PC-3 (cell line): ENCODE measurements at regions not wholly inside any gene's neighbourhood (a gene's known extent, or its start where the extent isn't known, plus 50 kb on each side); places are given as distances from the start of the nearest gene placed in this dataset.

Experiments used
- ATAC-seq: fragments of 200-7000 bp; cut with Tn5 transposase; 2 replicates; pipeline ENCODE4 v1.9.1; 2020; ENCODE audit warnings: mild to moderate bottlenecking, moderate library complexity
- BruUV-seq: library from RNA; stranded (reverse); fragments of 400-500 nt; replicated peaks from 2 replicates; lab custom pipeline; 2021; lab: Mats Ljungman, UMichigan
- CTCF ChIA-PET: fragments of 300-600 bp; sonication (Branson Sonifier 250); formaldehyde crosslinking; loops from one replicate; lab custom pipeline; 2022; ENCODE audit warnings: antibody characterized with exemption; lab: Charles Lee
- POLR2A ChIA-PET: fragments of 300-600 bp; sonication (Branson Sonifier 250); formaldehyde crosslinking; loops from one replicate; lab custom pipeline; 2022; ENCODE audit warnings: antibody characterized with exemption; ENCODE audit not compliant: unreplicated experiment; lab: Charles Lee
- DNase-seq: peaks from one replicate; pipeline ENCODE4 v3.0.0-alpha.2; 2015
- H2AFZ ChIP-seq: fragments of 300-600 bp; sonication (generic); 2 replicates; pipeline ENCODE4 v1.6.0; 2016; ENCODE audit warnings: antibody characterized with exemption, low read length
- H3F3A ChIP-seq: fragments of 300-600 bp; sonication (generic); one replicate; pipeline ENCODE4 v1.6.0; 2017; ENCODE audit warnings: antibody characterized with exemption, low read length, control low read depth, mild to moderate bottlenecking; ENCODE audit not compliant: unreplicated experiment
- H3K27ac ChIP-seq: fragments of 300-600 bp; sonication (generic); 2 replicates; pipeline ENCODE4 v1.5.1; 2016; ENCODE audit warnings: mild to moderate bottlenecking, low read length
- H3K27me3 ChIP-seq: fragments of 300-600 bp; sonication (generic); 2 replicates; pipeline ENCODE4 v1.6.1; 2016; ENCODE audit warnings: low read length, mixed read lengths
- H3K36me3 ChIP-seq: fragments of 300-600 bp; sonication (generic); 2 replicates; pipeline ENCODE4 v1.6.1; 2016; ENCODE audit warnings: low read depth, mixed run types, low read length, mixed read lengths
- H3K4me1 ChIP-seq: fragments of 300-600 bp; sonication (generic); 2 replicates; pipeline ENCODE4 v1.5.1; 2016; ENCODE audit warnings: low read length; ENCODE audit not compliant: insufficient read depth
- H3K4me2 ChIP-seq: fragments of 300-600 bp; sonication (generic); 2 replicates; pipeline ENCODE4 v1.6.0; 2016; ENCODE audit warnings: low read length
- H3K4me3 ChIP-seq: fragments of 300-600 bp; sonication (generic); 2 replicates; pipeline ENCODE4 v1.5.1; 2016; ENCODE audit warnings: mild to moderate bottlenecking, low read length, mixed read lengths
- H3K79me2 ChIP-seq: fragments of 300-600 bp; sonication (generic); 2 replicates; pipeline ENCODE4 v1.6.1; 2017; ENCODE audit warnings: low read length, mixed read lengths
- H3K9ac ChIP-seq: fragments of 300-600 bp; sonication (generic); 2 replicates; pipeline ENCODE4 v1.6.0; 2016; ENCODE audit warnings: mild to moderate bottlenecking, low read length
- H3K9me2 ChIP-seq: fragments of 300-600 bp; sonication (generic); replicated peaks from 2 replicates; pipeline ENCODE4 v1.6.1; 2016; ENCODE audit warnings: mixed run types, low read length, mixed read lengths
- H3K9me3 ChIP-seq: fragments of 300-600 bp; sonication (generic); 2 replicates; pipeline ENCODE4 v1.6.1; 2016; ENCODE audit warnings: low read length, mixed read lengths
- H4K20me1 ChIP-seq: fragments of 300-600 bp; sonication (generic); 2 replicates; pipeline ENCODE4 v1.6.1; 2016; ENCODE audit warnings: low read length, mixed read lengths
- CTCF ChIP-seq: fragments of 300-600 bp; sonication (generic); conservative IDR thresholded peaks from 2 replicates; pipeline ENCODE4 v1.5.1; 2017; ENCODE audit warnings: antibody characterized with exemption, low read depth, mild to moderate bottlenecking, low read length
- EZH2 ChIP-seq: fragments of 300-600 bp; sonication (generic); IDR thresholded peaks from one replicate; pipeline ENCODE4 v1.6.1; 2017; ENCODE audit warnings: antibody characterized with exemption, mild to moderate bottlenecking, low read length; ENCODE audit not compliant: unreplicated experiment
- EZH2phosphoT487 ChIP-seq: fragments of 300-600 bp; sonication (generic); IDR thresholded peaks from 2 replicates; pipeline ENCODE4 v1.6.1; 2018; ENCODE audit warnings: mild to moderate bottlenecking, antibody characterized with exemption, low read length, borderline replicate concordance
- intact Hi-C: fragments of 100-400 bp; cut with micrococcal nuclease; formaldehyde crosslinking; loops from 2 replicates; pipeline ENCODE4 v1.9.0; 2023

GRCh38 chr12:76187177-76187576 is 102.7 kb upstream of the NAP1L1 start:
- Histone ChIP-seq H3K4me2 (no peak overlapping the region), H4K20me1 (no peaks in the 10 kb centered on the region), H3K9me3 (no peaks in the 10 kb centered on the region), H3K9me2 (no peaks in the 10 kb centered on the region), H3K9ac (no peak overlapping the region), H3K79me2 (no peaks in the 10 kb centered on the region), H3K27me3 (no peaks in the 10 kb centered on the region), H3K4me3 (no peak overlapping the region), H2AFZ (no peak overlapping the region), H3K27ac (no peak overlapping the region), H3F3A (peaks cover 5% of the 10 kb centered on the region), H3K36me3 (no peaks in the 10 kb centered on the region), H3K4me1 (peaks cover 15% of the 10 kb centered on the region)
- intact Hi-C loops = no loop called here
- ChIA-PET POLR2A (no interaction called here), CTCF (no interaction called here)
- no peak for DNase-seq
- no peak for ATAC-seq
- no peak for TF ChIP-seq EZH2phosphoT487
- no peak for TF ChIP-seq CTCF
- TF ChIP-seq EZH2 = no peak
- no TSS peak for BruUV-seq

GRCh38 chr12:76186131-76186906 is 101.8 kb upstream of the NAP1L1 start:
- no TSS peak for BruUV-seq
- no peak overlapping the region for H3K4me2 ChIP-seq
- no peaks in the 10 kb centered on the region for H3K9me3 ChIP-seq
- no peak overlapping the region for H3K9ac ChIP-seq
- H3K36me3 ChIP-seq = no peaks in the 10 kb centered on the region
- ChIA-PET CTCF (interaction anchor here (0.6 kb wide), 1 partner anchor 94 kb away, joined by 3 read pairs; no protein-coding TSS in a partner anchor), POLR2A (no interaction called here)
- no peaks in the 10 kb centered on the region for H4K20me1 ChIP-seq
- no peak for ATAC-seq
- H3K9me2 ChIP-seq = no peaks in the 10 kb centered on the region
- intact Hi-C loops = no loop called here
- no peak for DNase-seq
- H3K4me3 ChIP-seq = no peak overlapping the region
- H2AFZ ChIP-seq = no peak overlapping the region
- peaks cover 5% of the 10 kb centered on the region for H3F3A ChIP-seq
- H3K27me3 ChIP-seq = no peaks in the 10 kb centered on the region
- H3K27ac ChIP-seq = no peak overlapping the region
- no peaks in the 10 kb centered on the region for H3K79me2 ChIP-seq
- H3K4me1 ChIP-seq = peaks cover 15% of the 10 kb centered on the region
- TF ChIP-seq EZH2 (no peak), EZH2phosphoT487 (no peak), CTCF (no peak)
